ENCODE measurements at regions not wholly inside any gene's neighbourhood (a gene's known extent, or its start where the extent isn't known, plus 50 kb on each side); places are given as distances from the start of the nearest gene placed in this dataset.

DNA sequence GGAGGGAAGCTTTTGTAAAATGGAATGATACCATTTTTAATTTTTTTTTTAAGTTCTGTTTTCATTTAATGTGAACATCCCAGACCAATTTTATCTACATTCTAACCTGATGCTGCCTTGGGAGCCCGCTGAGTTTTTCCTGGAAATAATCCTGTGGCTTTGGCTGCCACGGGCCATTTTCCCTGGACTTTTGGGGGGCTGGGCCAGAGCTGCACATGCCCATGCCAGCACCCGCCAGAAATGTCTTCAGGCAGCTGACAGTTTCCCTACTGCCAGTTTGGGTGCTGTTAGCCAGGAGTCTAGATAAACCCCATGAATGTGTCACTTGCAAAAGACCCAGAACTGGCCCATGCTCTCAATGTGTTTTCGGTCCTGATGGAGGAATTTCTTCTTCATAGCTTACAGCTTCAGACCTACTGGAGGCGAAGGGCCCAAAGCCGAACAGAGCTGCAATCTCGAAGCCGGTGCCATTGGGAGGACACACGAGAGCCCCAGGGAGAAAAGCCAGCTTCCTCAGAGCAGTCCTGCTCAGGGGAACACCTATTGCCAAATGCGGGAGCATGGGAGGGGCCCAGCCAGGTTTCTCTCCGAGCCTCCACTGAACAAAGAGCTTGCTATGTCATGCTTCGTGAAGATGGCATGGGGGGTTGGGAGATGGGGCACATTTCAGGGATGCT, 444.2 kb upstream of the MKI67 start:
- TF ChIP-seq CTCF (IDR thresholded peaks at IDR 0.05; ENCODE audit: low read depth, low read length) (no peak), EZH2phosphoT487 (IDR thresholded peaks at IDR 0.05; ENCODE audit: low read depth) (no peak)

Data from OCI-LY3 (cell line).